ENCODE measurements at regions not wholly inside any gene's neighbourhood (a gene's known extent, or its start where the extent isn't known, plus 50 kb on each side); places are given as distances from the start of the nearest gene placed in this dataset.

DNA sequence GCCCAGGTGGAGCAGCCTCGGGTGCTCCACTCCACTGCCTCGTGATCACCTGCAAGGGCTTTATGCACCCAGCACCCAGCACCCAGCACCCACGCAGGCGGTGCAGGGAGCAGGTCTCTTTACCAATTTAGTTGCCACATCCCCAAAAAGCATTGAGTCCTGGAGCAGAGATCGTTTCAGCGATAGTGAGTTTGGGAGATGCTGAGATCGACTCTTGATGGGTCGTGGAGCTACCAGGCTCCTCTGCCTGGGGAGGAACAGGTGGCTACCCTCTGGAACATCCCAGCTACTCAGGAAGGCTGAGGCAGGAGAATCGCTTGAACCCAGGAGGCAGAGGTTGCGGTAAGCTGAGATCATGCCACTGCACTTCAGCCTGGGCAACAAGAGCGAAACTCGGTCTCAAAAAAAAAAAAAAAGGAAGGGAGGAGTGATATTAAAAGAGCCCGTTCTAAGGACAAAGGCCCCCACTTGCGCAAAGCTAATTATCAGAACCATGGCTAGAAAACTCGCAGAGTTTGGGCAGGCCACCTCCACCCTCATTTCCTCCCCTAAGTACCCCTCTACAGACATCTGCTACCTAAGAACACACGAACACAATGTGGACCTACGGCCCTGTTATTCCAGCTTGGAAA is 106.5 kb upstream of the SLC45A1 start (continued):
- TF ChIP-seq, protein P1, sequence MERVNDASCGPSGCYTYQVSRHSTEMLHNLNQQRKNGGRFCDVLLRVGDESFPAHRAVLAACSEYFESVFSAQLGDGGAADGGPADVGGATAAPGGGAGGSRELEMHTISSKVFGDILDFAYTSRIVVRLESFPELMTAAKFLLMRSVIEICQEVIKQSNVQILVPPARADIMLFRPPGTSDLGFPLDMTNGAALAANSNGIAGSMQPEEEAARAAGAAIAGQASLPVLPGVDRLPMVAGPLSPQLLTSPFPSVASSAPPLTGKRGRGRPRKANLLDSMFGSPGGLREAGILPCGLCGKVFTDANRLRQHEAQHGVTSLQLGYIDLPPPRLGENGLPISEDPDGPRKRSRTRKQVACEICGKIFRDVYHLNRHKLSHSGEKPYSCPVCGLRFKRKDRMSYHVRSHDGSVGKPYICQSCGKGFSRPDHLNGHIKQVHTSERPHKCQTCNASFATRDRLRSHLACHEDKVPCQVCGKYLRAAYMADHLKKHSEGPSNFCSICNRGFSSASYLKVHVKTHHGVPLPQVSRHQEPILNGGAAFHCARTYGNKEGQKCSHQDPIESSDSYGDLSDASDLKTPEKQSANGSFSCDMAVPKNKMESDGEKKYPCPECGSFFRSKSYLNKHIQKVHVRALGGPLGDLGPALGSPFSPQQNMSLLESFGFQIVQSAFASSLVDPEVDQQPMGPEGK (CRISPR knock-in tag; IDR thresholded peaks at IDR 0.05; ENCODE audit: borderline replicate concordance) = no peak
- no peak for TF ChIP-seq TOX (CRISPR knock-in tag; IDR thresholded peaks at IDR 0.05; ENCODE audit: borderline replicate concordance)
- no peak for TF ChIP-seq TCF4 (CRISPR knock-in tag; IDR thresholded peaks at IDR 0.05; ENCODE audit: borderline replicate concordance)
- TF ChIP-seq, protein P2, sequence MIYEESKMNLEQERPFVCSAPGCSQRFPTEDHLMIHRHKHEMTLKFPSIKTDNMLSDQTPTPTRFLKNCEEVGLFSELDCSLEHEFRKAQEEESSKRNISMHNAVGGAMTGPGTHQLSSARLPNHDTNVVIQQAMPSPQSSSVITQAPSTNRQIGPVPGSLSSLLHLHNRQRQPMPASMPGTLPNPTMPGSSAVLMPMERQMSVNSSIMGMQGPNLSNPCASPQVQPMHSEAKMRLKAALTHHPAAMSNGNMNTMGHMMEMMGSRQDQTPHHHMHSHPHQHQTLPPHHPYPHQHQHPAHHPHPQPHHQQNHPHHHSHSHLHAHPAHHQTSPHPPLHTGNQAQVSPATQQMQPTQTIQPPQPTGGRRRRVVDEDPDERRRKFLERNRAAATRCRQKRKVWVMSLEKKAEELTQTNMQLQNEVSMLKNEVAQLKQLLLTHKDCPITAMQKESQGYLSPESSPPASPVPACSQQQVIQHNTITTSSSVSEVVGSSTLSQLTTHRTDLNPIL (CRISPR knock-in tag; IDR thresholded peaks at IDR 0.05; ENCODE audit: low read depth) = no peak
- TF ChIP-seq GLIS3 (CRISPR knock-in tag; IDR thresholded peaks at IDR 0.05) = no peak
- no peak for TF ChIP-seq ZNF70 (CRISPR knock-in tag; IDR thresholded peaks at IDR 0.05)
- TF ChIP-seq ESRRG (CRISPR knock-in tag; IDR thresholded peaks at IDR 0.05) = no peak

DNA sequence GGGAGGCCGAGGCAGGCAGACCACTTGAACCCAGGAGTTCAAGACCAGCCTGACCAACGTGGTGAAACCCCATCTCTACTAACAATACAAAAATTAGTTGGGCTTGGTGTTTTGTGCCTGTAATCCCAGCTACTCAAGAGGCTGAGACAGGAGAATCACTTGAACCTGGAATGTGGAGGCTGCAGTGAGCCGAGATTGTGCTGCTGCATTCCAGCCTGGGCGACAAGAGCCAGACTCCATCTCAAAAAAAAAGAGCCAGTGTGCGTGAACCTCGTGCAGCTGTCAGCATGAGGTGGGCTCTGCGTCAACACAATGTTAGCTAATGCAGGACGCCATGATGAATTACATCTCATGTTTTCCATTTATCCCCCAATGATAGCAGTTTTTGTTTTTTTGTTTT is 110.7 kb upstream of the SLC45A1 start:
- ATAC-seq = no peak
- TF ChIP-seq SNAI2 (CRISPR knock-in tag; IDR thresholded peaks at IDR 0.05) (no peak), ZFP30 (CRISPR knock-in tag; IDR thresholded peaks at IDR 0.05) (no peak), RARB (CRISPR knock-in tag; IDR thresholded peaks at IDR 0.05) (no peak), ZC3H10 (CRISPR knock-in tag; IDR thresholded peaks at IDR 0.05) (no peak), ARNTL (CRISPR knock-in tag; IDR thresholded peaks at IDR 0.05; ENCODE audit: borderline replicate concordance, low read depth) (no peak), CSDC2 (CRISPR knock-in tag; IDR thresholded peaks at IDR 0.05) (no peak), ZNF565 (CRISPR knock-in tag; conservative IDR thresholded peaks at IDR 0.05; ENCODE audit: low read depth) (no peak), TOX (CRISPR knock-in tag; IDR thresholded peaks at IDR 0.05; ENCODE audit: borderline replicate concordance) (no peak), ESRRG (CRISPR knock-in tag; IDR thresholded peaks at IDR 0.05) (no peak), ZNF8 (CRISPR knock-in tag; IDR thresholded peaks at IDR 0.05) (no peak)
- TF ChIP-seq, protein P3, sequence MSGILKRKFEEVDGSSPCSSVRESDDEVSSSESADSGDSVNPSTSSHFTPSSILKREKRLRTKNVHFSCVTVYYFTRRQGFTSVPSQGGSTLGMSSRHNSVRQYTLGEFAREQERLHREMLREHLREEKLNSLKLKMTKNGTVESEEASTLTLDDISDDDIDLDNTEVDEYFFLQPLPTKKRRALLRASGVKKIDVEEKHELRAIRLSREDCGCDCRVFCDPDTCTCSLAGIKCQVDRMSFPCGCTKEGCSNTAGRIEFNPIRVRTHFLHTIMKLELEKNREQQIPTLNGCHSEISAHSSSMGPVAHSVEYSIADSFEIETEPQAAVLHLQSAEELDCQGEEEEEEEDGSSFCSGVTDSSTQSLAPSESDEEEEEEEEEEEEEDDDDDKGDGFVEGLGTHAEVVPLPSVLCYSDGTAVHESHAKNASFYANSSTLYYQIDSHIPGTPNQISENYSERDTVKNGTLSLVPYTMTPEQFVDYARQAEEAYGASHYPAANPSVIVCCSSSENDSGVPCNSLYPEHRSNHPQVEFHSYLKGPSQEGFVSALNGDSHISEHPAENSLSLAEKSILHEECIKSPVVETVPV (CRISPR knock-in tag; IDR thresholded peaks at IDR 0.05) = no peak
- TF ChIP-seq, protein P4, sequence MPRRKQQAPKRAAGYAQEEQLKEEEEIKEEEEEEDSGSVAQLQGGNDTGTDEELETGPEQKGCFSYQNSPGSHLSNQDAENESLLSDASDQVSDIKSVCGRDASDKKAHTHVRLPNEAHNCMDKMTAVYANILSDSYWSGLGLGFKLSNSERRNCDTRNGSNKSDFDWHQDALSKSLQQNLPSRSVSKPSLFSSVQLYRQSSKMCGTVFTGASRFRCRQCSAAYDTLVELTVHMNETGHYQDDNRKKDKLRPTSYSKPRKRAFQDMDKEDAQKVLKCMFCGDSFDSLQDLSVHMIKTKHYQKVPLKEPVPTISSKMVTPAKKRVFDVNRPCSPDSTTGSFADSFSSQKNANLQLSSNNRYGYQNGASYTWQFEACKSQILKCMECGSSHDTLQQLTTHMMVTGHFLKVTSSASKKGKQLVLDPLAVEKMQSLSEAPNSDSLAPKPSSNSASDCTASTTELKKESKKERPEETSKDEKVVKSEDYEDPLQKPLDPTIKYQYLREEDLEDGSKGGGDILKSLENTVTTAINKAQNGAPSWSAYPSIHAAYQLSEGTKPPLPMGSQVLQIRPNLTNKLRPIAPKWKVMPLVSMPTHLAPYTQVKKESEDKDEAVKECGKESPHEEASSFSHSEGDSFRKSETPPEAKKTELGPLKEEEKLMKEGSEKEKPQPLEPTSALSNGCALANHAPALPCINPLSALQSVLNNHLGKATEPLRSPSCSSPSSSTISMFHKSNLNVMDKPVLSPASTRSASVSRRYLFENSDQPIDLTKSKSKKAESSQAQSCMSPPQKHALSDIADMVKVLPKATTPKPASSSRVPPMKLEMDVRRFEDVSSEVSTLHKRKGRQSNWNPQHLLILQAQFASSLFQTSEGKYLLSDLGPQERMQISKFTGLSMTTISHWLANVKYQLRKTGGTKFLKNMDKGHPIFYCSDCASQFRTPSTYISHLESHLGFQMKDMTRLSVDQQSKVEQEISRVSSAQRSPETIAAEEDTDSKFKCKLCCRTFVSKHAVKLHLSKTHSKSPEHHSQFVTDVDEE (CRISPR knock-in tag; IDR thresholded peaks at IDR 0.05) = no peak
- TF ChIP-seq, protein P5, sequence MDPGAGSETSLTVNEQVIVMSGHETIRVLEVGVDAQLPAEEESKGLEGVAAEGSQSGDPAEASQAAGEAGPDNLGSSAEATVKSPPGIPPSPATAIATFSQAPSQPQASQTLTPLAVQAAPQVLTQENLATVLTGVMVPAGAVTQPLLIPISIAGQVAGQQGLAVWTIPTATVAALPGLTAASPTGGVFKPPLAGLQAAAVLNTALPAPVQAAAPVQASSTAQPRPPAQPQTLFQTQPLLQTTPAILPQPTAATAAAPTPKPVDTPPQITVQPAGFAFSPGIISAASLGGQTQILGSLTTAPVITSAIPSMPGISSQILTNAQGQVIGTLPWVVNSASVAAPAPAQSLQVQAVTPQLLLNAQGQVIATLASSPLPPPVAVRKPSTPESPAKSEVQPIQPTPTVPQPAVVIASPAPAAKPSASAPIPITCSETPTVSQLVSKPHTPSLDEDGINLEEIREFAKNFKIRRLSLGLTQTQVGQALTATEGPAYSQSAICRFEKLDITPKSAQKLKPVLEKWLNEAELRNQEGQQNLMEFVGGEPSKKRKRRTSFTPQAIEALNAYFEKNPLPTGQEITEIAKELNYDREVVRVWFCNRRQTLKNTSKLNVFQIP (CRISPR knock-in tag; IDR thresholded peaks at IDR 0.05; ENCODE audit: borderline replicate concordance, low read depth) = no peak
- TF ChIP-seq, protein P2 (CRISPR knock-in tag; IDR thresholded peaks at IDR 0.05; ENCODE audit: low read depth) = no peak

DNA sequence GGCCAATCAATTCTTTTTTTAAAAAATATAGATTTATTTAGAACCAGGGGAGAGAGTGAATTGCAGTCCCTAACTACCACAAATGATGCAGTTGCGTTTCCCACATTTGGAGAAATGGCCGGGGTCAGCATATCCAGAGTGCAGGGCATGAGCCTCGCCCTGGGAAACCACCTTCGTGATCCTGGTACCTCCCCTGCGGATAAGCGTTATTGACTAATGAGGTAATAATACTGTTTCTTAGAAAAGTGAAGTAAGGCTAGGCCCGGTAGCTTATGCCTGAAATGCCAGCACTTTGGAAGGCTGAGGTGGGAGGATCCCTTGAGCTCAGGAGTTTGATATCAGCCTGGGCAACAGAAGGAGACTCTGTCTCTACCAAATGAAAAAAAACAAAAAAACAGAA is 111.5 kb upstream of the SLC45A1 start:
- no peak for ATAC-seq
- TF ChIP-seq ZFP3 (CRISPR knock-in tag; IDR thresholded peaks at IDR 0.05) (no peak), ZFP30 (CRISPR knock-in tag; IDR thresholded peaks at IDR 0.05) (no peak), PPARA (CRISPR knock-in tag; IDR thresholded peaks at IDR 0.05; ENCODE audit: borderline replicate concordance) (no peak)
- TF ChIP-seq, protein P2 (CRISPR knock-in tag; IDR thresholded peaks at IDR 0.05; ENCODE audit: low read depth) = no peak
- TF ChIP-seq, protein P5 (CRISPR knock-in tag; IDR thresholded peaks at IDR 0.05; ENCODE audit: borderline replicate concordance, low read depth) = no peak
- TF ChIP-seq, protein P4 (CRISPR knock-in tag; IDR thresholded peaks at IDR 0.05) = no peak

Data from SK-N-SH treated with all-trans-retinoic acid at 6 μM for 48 hours (cell line).